ENCODE measurements at regions not wholly inside any gene's neighbourhood (a gene's known extent, or its start where the extent isn't known, plus 50 kb on each side); places are given as distances from the start of the nearest gene placed in this dataset.

GRCh38 chr2:217436386-217436785 is 566.4 kb downstream of the TNS1 start:
- Mint-ChIP-seq H3K4me3 (no peak overlapping the region), H3K27ac (no peak overlapping the region), H3K36me3 (ENCODE audit: low read depth) (no peaks in the 10 kb centered on the region), H3K9me3 (no peaks in the 10 kb centered on the region), H3K27me3 (ENCODE audit: insufficient read depth, low read depth, poor library complexity) (peaks cover 2% of the 10 kb centered on the region), H3K4me1 (peaks cover 25% of the 10 kb centered on the region)
- H2AFZ ChIP-seq, result no peak overlapping the region; the same call in 1 of the 2 replicates
- 0 out of 2 replicates have a peak, but pooled peaks cover 5% of the 10 kb centered on the region for H3K9me2 ChIP-seq (ENCODE audit: insufficient read depth)
- no peak overlapping the region for H3K27ac ChIP-seq (ENCODE audit: low read depth)
- ATAC-seq (no peak), DNase-seq (ENCODE audit: low spot score) (no peak)
- no peaks in the 10 kb centered on the region for H4K20me1 ChIP-seq (replicated peaks; ENCODE audit: insufficient read depth)
- peaks cover 12% of the 10 kb centered on the region for H3K4me1 ChIP-seq (ENCODE audit: insufficient read depth)
- H3K27me3 ChIP-seq (ENCODE audit: insufficient read depth), result no peaks in the 10 kb centered on the region
- H3K4me3 ChIP-seq, result no peak overlapping the region
- H3K4me2 ChIP-seq, result no peak overlapping the region
- TF ChIP-seq EZH2phosphoT487 (IDR thresholded peaks at IDR 0.05; ENCODE audit: unreplicated experiment) (no peak), REST (IDR thresholded peaks at IDR 0.05; ENCODE audit: unreplicated experiment) (no peak), ZNF331 (CRISPR knock-in tag; IDR thresholded peaks at IDR 0.05; ENCODE audit: low read depth) (no peak), ZNF114 (CRISPR knock-in tag; IDR thresholded peaks at IDR 0.05) (no peak), STAT1 (IDR thresholded peaks at IDR 0.05; ENCODE audit: unreplicated experiment) (no peak), CREB1 (CRISPR knock-in tag; IDR thresholded peaks at IDR 0.05; ENCODE audit: low read depth) (no peak), POLR2AphosphoS5 (IDR thresholded peaks at IDR 0.05; ENCODE audit: low read depth) (no peak), ZNF462 (CRISPR knock-in tag; IDR thresholded peaks at IDR 0.05) (no peak), CTCF (conservative IDR thresholded peaks at IDR 0.05; ENCODE audit: low read depth in 2 of 2) (no peak), NANOG (IDR thresholded peaks at IDR 0.05; ENCODE audit: borderline replicate concordance) (no peak), EZH2 (IDR thresholded peaks at IDR 0.05; ENCODE audit: low read depth, unreplicated experiment) (no peak), JUNB (IDR thresholded peaks at IDR 0.05; ENCODE audit: unreplicated experiment) (no peak), ETS1 (IDR thresholded peaks at IDR 0.05) (no peak)
- no peaks in the 10 kb centered on the region for H3K36me3 ChIP-seq (ENCODE audit: insufficient read depth)
- H3F3A ChIP-seq (replicated peaks; ENCODE audit: low read depth), result no peaks in the 10 kb centered on the region
- H3K79me2 ChIP-seq (replicated peaks; ENCODE audit: insufficient read depth), result no peaks in the 10 kb centered on the region
